Breast epithelium (tissue), 4 donors: ENCODE measurements at regions not wholly inside any gene's neighbourhood (a gene's known extent, or its start where the extent isn't known, plus 50 kb on each side); places are given as distances from the start of the nearest gene placed in this dataset.

Source experiments
- DNase-seq, 2 donors: peaks; one replicate each; pipeline ENCODE4 v3.0.0-alpha.2; 2019; ENCODE audit warnings: low spot score in 2 of 2
- H3K27ac ChIP-seq, 2 donors: fragments of 200-600 bp; sonication (generic) in 1 of 2; one replicate each; pipeline ENCODE4 v1.5.1; 2016 to 2019; ENCODE audit warnings: mild to moderate bottlenecking in 1 of 2
- H3K27me3 ChIP-seq, 2 donors: fragments of 200-600 bp; sonication (generic) in 1 of 2; one replicate each; pipeline versions ENCODE4 v1.5.1 to v1.6.0; 2017 to 2019; ENCODE audit warnings: control low read depth in 1 of 2, mild to moderate bottlenecking in 1 of 2
- H3K36me3 ChIP-seq: fragments of 200-600 bp; one replicate; pipeline ENCODE4 v1.5.1; 2019
- H3K4me1 ChIP-seq, 2 donors: fragments of 200-600 bp; sonication (generic); one replicate each; pipeline ENCODE4 v1.5.1; 2016 to 2019; ENCODE audit warnings: control low read depth in 1 of 2
- H3K4me3 ChIP-seq, 3 donors: fragments of 200-600 bp; sonication (generic); 1 replicate in 2 of 3; 2 replicates in 1 of 3; pipeline ENCODE4 v1.5.1; 2016 to 2019; ENCODE audit warnings: mild to moderate bottlenecking in 3 of 3, moderate library complexity in 2 of 3
- H3K9me3 ChIP-seq, 2 donors: fragments of 200-600 bp; sonication (generic) in 1 of 2; one replicate each; pipeline ENCODE4 v1.5.1; 2016 to 2019; ENCODE audit warnings: control low read depth in 1 of 2
- CTCF ChIP-seq, 3 donors: fragments of 450-650 bp; IDR thresholded peaks; one replicate each; pipeline ENCODE4 v1.5.1; 2016 to 2017; ENCODE audit warnings: antibody characterized with exemption in 3 of 3, mild to moderate bottlenecking in 3 of 3, moderate library complexity in 3 of 3
- POLR2A ChIP-seq: fragments of 450-650 bp; IDR thresholded peaks from one replicate; pipeline ENCODE4 v1.6.1; 2016; ENCODE audit warnings: antibody characterized with exemption, mild to moderate bottlenecking, moderate library complexity
- POLR2AphosphoS5 ChIP-seq, 3 donors: sonication (generic); formaldehyde crosslinking; IDR thresholded peaks; one replicate each; pipeline ENCODE4 v1.6.1; 2017; ENCODE audit warnings: antibody characterized with exemption in 3 of 3
- intact Hi-C: fragments of 100-400 bp; cut with DNase I; formaldehyde crosslinking; loops from one replicate; pipeline ENCODE4 v1.15.1; 2023; ENCODE audit warnings: low total_unique reads

GRCh38 chr16:35931722-35932121, 2472.3 kb downstream of the TP53TG3F start:
- Histone ChIP-seq H3K9me3 (peaks cover 4 to 35% of the 10 kb centered on the region in 2 donors), H3K27me3 (no peaks in the 10 kb centered on the region), H3K36me3 (no peaks in the 10 kb centered on the region), H3K27ac (no peak overlapping the region), H3K4me3 (no peak overlapping the region), H3K4me1 (no peaks in the 10 kb centered on the region)
- intact Hi-C loops, result no loop called here
- DNase-seq, result no peak
- no peak for TF ChIP-seq POLR2AphosphoS5 (IDR thresholded peaks at IDR 0.05)
- no peak for TF ChIP-seq POLR2A
- TF ChIP-seq CTCF (IDR thresholded peaks at IDR 0.05), result no peak
